Stimulated activated CD4-positive, alpha-beta T cell treated with anti-CD3 and anti-CD28 coated beads, Interleukin-4, amount 100 ng/mL, for 48 hours (primary cell): ENCODE measurements at regions not wholly inside any gene's neighbourhood (a gene's known extent, or its start where the extent isn't known, plus 50 kb on each side); places are given as distances from the start of the nearest gene placed in this dataset.
"Not testable (repeated sequence)": the region's sequence is repeated elsewhere in the genome, so short reads cannot be mapped to it uniquely, and the experiment has no call there.

Experiments used
- DNase-seq, 2 donors: peaks; one replicate each; pipeline ENCODE4 v3.0.0-alpha.2; 2020; ENCODE audit warnings: low read depth in 2 of 2

GRCh38 chr6:12478921-12479320, 188.8 kb downstream of the EDN1 start:
- no peak for DNase-seq

GRCh38 chr6:12479451-12479850, 189.3 kb downstream of the EDN1 start:
- no peak for DNase-seq

- no peak for DNase-seq
Observed at GRCh38 chr6:12479881-12480280, 189.7 kb downstream of the EDN1 start.

GRCh38 chr6:12480379-12480778, 190.2 kb downstream of the EDN1 start:
- DNase-seq = no peak

GRCh38 chr6:12481292-12481691, 191.1 kb downstream of the EDN1 start:
- DNase-seq = no peak

GRCh38 chr6:12481850-12482249, 191.7 kb downstream of the EDN1 start:
- no peak for DNase-seq

- DNase-seq = no peak
Observed at GRCh38 chr6:12482386-12483375, 192.5 kb downstream of the EDN1 start.

GRCh38 chr6:12483712-12484111, 193.6 kb downstream of the EDN1 start:
- DNase-seq = no peak

- DNase-seq = no peak
Observed at GRCh38 chr6:12484519-12484918, 194.4 kb downstream of the EDN1 start.

GRCh38 chr6:12485226-12485764, 195.1 kb downstream of the EDN1 start:
- DNase-seq = no peak

GRCh38 chr6:12485837-12486236, 195.7 kb downstream of the EDN1 start:
- DNase-seq = no peak

GRCh38 chr6:12490351-12490903, 200.3 kb downstream of the EDN1 start:
- no peak for DNase-seq

- DNase-seq = peak in 1 of 2 donors; percentile 7
Observed at GRCh38 chr6:12490904-12491571, 200.9 kb downstream of the EDN1 start.

GRCh38 chr6:12492929-12493328, 202.8 kb downstream of the EDN1 start:
- not testable (repeated sequence) for DNase-seq

- no peak for DNase-seq
Observed at GRCh38 chr6:12493446-12493845, 203.3 kb downstream of the EDN1 start.

GRCh38 chr6:12494161-12494560, 204.0 kb downstream of the EDN1 start:
- no peak for DNase-seq

GRCh38 chr6:12501990-12502389, 211.8 kb downstream of the EDN1 start:
- no peak for DNase-seq

- DNase-seq = no peak
Observed at GRCh38 chr6:12504325-12504966, 212.1 kb upstream of the PHACTR1 start.

- no peak for DNase-seq
Observed at GRCh38 chr6:12505486-12505885, 211.1 kb upstream of the PHACTR1 start.

GRCh38 chr6:12506159-12506558, 210.4 kb upstream of the PHACTR1 start:
- DNase-seq = no peak

GRCh38 chr6:12507636-12508035, 208.9 kb upstream of the PHACTR1 start:
- no peak for DNase-seq

- DNase-seq = no peak
Observed at GRCh38 chr6:12508553-12508952, 208.0 kb upstream of the PHACTR1 start.
